ENCODE measurements at regions not wholly inside any gene's neighbourhood (a gene's known extent, or its start where the extent isn't known, plus 50 kb on each side); places are given as distances from the start of the nearest gene placed in this dataset.
A peak's percentile ranks its signal among the peaks of the same experiment; 100 is the strongest.

DNA sequence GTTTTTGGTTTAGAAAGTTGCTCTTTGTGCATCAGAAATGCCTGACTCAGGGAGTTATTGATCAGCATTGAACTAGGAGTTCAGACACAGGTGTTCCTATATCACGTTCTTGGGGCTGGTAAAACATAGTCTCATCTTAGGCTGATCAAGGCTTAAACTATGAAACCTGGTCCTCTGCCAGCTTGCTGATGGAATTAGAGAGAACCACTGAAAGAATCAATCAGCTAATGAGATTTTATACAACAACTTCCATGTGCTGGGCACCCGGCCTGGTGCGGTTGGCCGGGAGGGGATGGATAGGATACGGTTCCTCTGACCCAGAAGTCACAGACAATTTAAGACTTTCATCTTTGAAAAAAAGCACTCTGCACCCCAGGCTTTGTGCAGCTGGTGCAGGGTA, 164.9 kb downstream of the RDH14 start:
- TF ChIP-seq, protein P1, sequence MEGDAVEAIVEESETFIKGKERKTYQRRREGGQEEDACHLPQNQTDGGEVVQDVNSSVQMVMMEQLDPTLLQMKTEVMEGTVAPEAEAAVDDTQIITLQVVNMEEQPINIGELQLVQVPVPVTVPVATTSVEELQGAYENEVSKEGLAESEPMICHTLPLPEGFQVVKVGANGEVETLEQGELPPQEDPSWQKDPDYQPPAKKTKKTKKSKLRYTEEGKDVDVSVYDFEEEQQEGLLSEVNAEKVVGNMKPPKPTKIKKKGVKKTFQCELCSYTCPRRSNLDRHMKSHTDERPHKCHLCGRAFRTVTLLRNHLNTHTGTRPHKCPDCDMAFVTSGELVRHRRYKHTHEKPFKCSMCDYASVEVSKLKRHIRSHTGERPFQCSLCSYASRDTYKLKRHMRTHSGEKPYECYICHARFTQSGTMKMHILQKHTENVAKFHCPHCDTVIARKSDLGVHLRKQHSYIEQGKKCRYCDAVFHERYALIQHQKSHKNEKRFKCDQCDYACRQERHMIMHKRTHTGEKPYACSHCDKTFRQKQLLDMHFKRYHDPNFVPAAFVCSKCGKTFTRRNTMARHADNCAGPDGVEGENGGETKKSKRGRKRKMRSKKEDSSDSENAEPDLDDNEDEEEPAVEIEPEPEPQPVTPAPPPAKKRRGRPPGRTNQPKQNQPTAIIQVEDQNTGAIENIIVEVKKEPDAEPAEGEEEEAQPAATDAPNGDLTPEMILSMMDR (conservative IDR thresholded peaks at IDR 0.05 in 1 of 2, IDR thresholded peaks at IDR 0.05 in 1 of 2; ENCODE audit: low read depth in 1 of 2, low read length in 2 of 2): no peak
- TF ChIP-seq EZH2 (IDR thresholded peaks at IDR 0.05; ENCODE audit: low read length, missing control alignments): no peak
- H2AFZ ChIP-seq (ENCODE audit: low read length): no peak overlapping the region
- no peak overlapping the region for H3K4me3 ChIP-seq (replicated peaks in 1 of 4; ENCODE audit: control extremely low read depth in 1 of 4, insufficient read depth in 1 of 4, low read depth in 3 of 4, low read length in 4 of 4)
- no peak for DNase-seq (ENCODE audit: low read depth in 2 of 2)
- no peak overlapping the region for H3K4me2 ChIP-seq (ENCODE audit: extremely low read depth, insufficient read depth, low read length)
- H3K27ac ChIP-seq (ENCODE audit: insufficient read depth, low read length): no peak overlapping the region
- no peaks in the 10 kb centered on the region for H3K79me2 ChIP-seq (ENCODE audit: control insufficient read depth, insufficient read depth, low read length)
- H3K9me3 ChIP-seq (ENCODE audit: control insufficient read depth, insufficient read depth, low read depth, low read length): no peaks in the 10 kb centered on the region
- no peaks in the 10 kb centered on the region for H3K27me3 ChIP-seq (ENCODE audit: control insufficient read depth, insufficient read depth, low read length)
- H3K36me3 ChIP-seq (ENCODE audit: control insufficient read depth, insufficient read depth, low read length): no peaks in the 10 kb centered on the region
- H4K20me1 ChIP-seq (ENCODE audit: control insufficient read depth, extremely low read depth, insufficient read depth, low read length): no peaks in the 10 kb centered on the region
- H3K9ac ChIP-seq (ENCODE audit: insufficient read depth, low read length): no peak overlapping the region
- H3K4me1 ChIP-seq (ENCODE audit: control insufficient read depth, extremely low read depth, insufficient read depth, low read length): no peaks in the 10 kb centered on the region

DNA sequence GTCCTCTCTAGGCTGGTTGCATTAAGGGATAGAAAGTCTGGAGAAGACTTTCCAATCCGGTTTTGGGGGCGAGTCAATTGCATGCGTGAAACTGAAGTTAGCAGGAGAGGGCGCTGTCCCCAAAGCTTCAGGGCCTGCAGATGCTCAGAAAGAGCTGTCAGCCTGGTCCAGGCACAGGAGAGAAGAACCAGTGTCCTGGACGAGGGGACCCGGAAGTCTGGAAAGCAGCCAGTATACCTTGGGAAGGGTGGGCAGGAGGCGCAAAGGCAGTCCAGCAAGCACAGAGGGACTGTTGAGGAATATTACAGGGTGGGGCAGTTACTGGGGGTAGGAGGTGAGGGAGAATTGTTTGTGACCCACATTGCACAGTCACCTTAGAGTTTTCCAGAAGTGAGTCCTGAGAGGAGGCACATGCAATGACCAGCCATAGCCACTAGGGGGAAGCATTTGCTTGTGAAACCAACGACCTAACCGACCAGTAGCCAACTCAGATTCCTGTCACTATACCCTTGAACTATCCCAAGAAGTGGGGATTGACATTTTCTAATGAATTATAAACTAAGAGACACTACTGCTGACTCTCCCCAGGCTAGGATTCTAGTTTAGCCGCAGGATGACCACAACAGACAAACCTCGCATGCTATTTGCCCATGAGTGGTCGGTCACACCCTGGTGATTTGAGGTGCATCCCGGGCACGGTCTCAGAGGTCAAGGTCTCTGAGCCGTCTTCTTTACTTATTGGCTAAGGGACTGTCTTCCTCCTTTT, 172.8 kb downstream of the RDH14 start:
- H3K27me3 ChIP-seq (ENCODE audit: control insufficient read depth, insufficient read depth, low read length): no peaks in the 10 kb centered on the region
- H3K79me2 ChIP-seq (ENCODE audit: control insufficient read depth, insufficient read depth, low read length): no peaks in the 10 kb centered on the region
- H3K4me2 ChIP-seq (ENCODE audit: extremely low read depth, insufficient read depth, low read length): no peak overlapping the region
- DNase-seq (ENCODE audit: low read depth in 2 of 2): peak; percentile 64 to 83
- no peaks in the 10 kb centered on the region for H4K20me1 ChIP-seq (ENCODE audit: control insufficient read depth, extremely low read depth, insufficient read depth, low read length)
- H3K9me3 ChIP-seq (ENCODE audit: control insufficient read depth, insufficient read depth, low read depth, low read length): no peaks in the 10 kb centered on the region
- no peaks in the 10 kb centered on the region for H3K36me3 ChIP-seq (ENCODE audit: control insufficient read depth, insufficient read depth, low read length)
- H3K27ac ChIP-seq (ENCODE audit: insufficient read depth, low read length): no peak overlapping the region
- H3K4me3 ChIP-seq (replicated peaks in 1 of 4; ENCODE audit: control extremely low read depth in 1 of 4, insufficient read depth in 1 of 4, low read depth in 3 of 4, low read length in 4 of 4): no peak overlapping the region
- H2AFZ ChIP-seq (ENCODE audit: low read length): no peak overlapping the region
- no peak for TF ChIP-seq EZH2 (IDR thresholded peaks at IDR 0.05; ENCODE audit: low read length, missing control alignments)
- TF ChIP-seq, protein P1 (conservative IDR thresholded peaks at IDR 0.05 in 1 of 2, IDR thresholded peaks at IDR 0.05 in 1 of 2; ENCODE audit: low read depth in 1 of 2, low read length in 2 of 2): peak; percentile 99
- no peak overlapping the region for H3K9ac ChIP-seq (ENCODE audit: insufficient read depth, low read length)
- no peaks in the 10 kb centered on the region for H3K4me1 ChIP-seq (ENCODE audit: control insufficient read depth, extremely low read depth, insufficient read depth, low read length)

DNA sequence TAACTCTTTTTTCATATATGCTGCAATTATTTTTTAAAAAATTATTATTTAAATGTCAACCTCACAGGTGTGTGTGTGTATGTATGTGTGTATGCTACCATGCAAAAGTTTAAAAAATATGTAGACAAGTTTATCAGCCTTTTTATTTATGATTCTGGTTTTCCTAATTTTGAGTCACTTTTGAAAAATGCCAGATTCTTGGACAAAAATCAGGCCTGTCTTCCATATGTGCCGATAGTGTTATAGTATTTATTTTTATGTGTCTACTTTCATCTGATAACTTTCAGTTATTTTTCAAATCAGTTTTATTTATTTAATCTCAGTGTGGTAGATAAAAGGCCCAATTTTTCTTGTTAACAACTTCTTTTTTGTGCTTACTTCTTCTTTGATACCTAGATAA, 176.2 kb downstream of the RDH14 start:
- Histone ChIP-seq H3K9me3 (ENCODE audit: control insufficient read depth, insufficient read depth, low read depth, low read length) (no peaks in the 10 kb centered on the region), H3K9ac (ENCODE audit: insufficient read depth, low read length) (no peak overlapping the region), H3K27me3 (ENCODE audit: control insufficient read depth, insufficient read depth, low read length) (no peaks in the 10 kb centered on the region), H3K27ac (ENCODE audit: insufficient read depth, low read length) (no peak overlapping the region), H3K4me1 (ENCODE audit: control insufficient read depth, extremely low read depth, insufficient read depth, low read length) (no peaks in the 10 kb centered on the region), H3K36me3 (ENCODE audit: control insufficient read depth, insufficient read depth, low read length) (no peaks in the 10 kb centered on the region), H3K4me3 (replicated peaks in 1 of 4; ENCODE audit: control extremely low read depth in 1 of 4, insufficient read depth in 1 of 4, low read depth in 3 of 4, low read length in 4 of 4) (no peak overlapping the region), H4K20me1 (ENCODE audit: control insufficient read depth, extremely low read depth, insufficient read depth, low read length) (no peaks in the 10 kb centered on the region), H3K79me2 (ENCODE audit: control insufficient read depth, insufficient read depth, low read length) (no peaks in the 10 kb centered on the region), H2AFZ (ENCODE audit: low read length) (no peak overlapping the region), H3K4me2 (ENCODE audit: extremely low read depth, insufficient read depth, low read length) (no peak overlapping the region)
- no peak for TF ChIP-seq EZH2 (IDR thresholded peaks at IDR 0.05; ENCODE audit: low read length, missing control alignments)
- TF ChIP-seq, protein P1 (conservative IDR thresholded peaks at IDR 0.05 in 1 of 2, IDR thresholded peaks at IDR 0.05 in 1 of 2; ENCODE audit: low read depth in 1 of 2, low read length in 2 of 2): no peak
- DNase-seq (ENCODE audit: low read depth in 2 of 2): peak in 1 of 2 donors; percentile 49

All from fibroblast of lung (primary cell).